Left ventricle myocardium inferior (tissue), 1 donor: ENCODE measurements at regions not wholly inside any gene's neighbourhood (a gene's known extent, or its start where the extent isn't known, plus 50 kb on each side); places are given as distances from the start of the nearest gene placed in this dataset.

ENCODE experiments used
- DNase-seq: peaks from one replicate; pipeline ENCODE4 v3.0.0-alpha.2; 2020
- H3K27ac ChIP-seq: fragments of 200-600 bp; replicated peaks from 2 replicates; pipeline ENCODE4 v1.8.0; 2021
- H3K27me3 ChIP-seq: fragments of 200-600 bp; 2 replicates; pipeline ENCODE4 v1.8.0; 2021; ENCODE audit warnings: low read depth
- H3K36me3 ChIP-seq: fragments of 200-600 bp; 2 replicates; pipeline ENCODE4 v1.8.0; 2021
- H3K4me1 ChIP-seq: fragments of 200-600 bp; 2 replicates; pipeline ENCODE4 v1.8.0; 2021
- H3K4me3 ChIP-seq: fragments of 200-600 bp; 2 replicates; pipeline ENCODE4 v1.8.0; 2021; ENCODE audit warnings: mild to moderate bottlenecking, moderate library complexity
- H3K9me3 ChIP-seq: fragments of 200-600 bp; replicated peaks from 2 replicates; pipeline ENCODE4 v1.8.0; 2021
- intact Hi-C: fragments of 100-400 bp; cut with micrococcal nuclease; formaldehyde crosslinking; loops from one replicate; pipeline ENCODE4 v1.11.0; 2022
- TF ChIP-seq, protein P1 (sequence below): fragments of 200-600 bp; IDR thresholded peaks from 2 replicates; pipeline ENCODE4 v1.8.0; 2021; ENCODE audit warnings: antibody characterized with exemption, mild to moderate bottlenecking, borderline replicate concordance
- donor health status: DM: no; HTN: yes; CAD: no; lungs with severe emphysema.

- intact Hi-C loops, result no loop called here
- H3K9me3 ChIP-seq, result no peaks in the 10 kb centered on the region
- H3K36me3 ChIP-seq, result no peaks in the 10 kb centered on the region
- H3K4me1 ChIP-seq, result no peaks in the 10 kb centered on the region
- DNase-seq, result no peak
- no peak overlapping the region for H3K27ac ChIP-seq
- peaks cover 86% of the 10 kb centered on the region for H3K27me3 ChIP-seq
- H3K4me3 ChIP-seq, result no peak overlapping the region
- TF ChIP-seq, protein P1, sequence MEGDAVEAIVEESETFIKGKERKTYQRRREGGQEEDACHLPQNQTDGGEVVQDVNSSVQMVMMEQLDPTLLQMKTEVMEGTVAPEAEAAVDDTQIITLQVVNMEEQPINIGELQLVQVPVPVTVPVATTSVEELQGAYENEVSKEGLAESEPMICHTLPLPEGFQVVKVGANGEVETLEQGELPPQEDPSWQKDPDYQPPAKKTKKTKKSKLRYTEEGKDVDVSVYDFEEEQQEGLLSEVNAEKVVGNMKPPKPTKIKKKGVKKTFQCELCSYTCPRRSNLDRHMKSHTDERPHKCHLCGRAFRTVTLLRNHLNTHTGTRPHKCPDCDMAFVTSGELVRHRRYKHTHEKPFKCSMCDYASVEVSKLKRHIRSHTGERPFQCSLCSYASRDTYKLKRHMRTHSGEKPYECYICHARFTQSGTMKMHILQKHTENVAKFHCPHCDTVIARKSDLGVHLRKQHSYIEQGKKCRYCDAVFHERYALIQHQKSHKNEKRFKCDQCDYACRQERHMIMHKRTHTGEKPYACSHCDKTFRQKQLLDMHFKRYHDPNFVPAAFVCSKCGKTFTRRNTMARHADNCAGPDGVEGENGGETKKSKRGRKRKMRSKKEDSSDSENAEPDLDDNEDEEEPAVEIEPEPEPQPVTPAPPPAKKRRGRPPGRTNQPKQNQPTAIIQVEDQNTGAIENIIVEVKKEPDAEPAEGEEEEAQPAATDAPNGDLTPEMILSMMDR, result no peak
Measured at GRCh38 chr17:73976676-73977521, 226.6 kb upstream of the RPL38 start.

DNA sequence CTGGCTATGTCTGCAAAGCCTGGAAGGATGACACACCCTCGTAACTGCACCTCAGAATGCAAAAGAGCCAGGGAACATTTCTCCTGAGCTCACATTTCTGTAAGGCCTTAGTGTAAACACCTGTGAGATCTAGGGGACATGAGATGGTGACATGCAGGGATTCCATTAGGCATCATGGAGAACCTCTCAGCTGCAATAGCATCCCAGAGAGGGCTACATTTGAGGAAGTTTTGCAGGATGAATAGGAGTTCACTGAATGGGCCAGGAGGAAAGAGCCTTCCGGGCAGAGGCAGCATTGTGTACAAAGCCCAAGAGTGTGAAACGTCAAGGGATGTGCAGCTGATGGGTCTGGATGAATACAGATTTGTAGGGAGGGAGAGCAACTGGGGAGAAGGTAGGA is 223.0 kb upstream of the RPL38 start:
- no peaks in the 10 kb centered on the region for H3K9me3 ChIP-seq
- TF ChIP-seq, protein P1, result no peak
- no peak overlapping the region for H3K27ac ChIP-seq
- H3K27me3 ChIP-seq, result peaks cover 90% of the 10 kb centered on the region
- H3K4me1 ChIP-seq, result no peaks in the 10 kb centered on the region
- intact Hi-C loops, result no loop called here
- no peak for DNase-seq
- H3K4me3 ChIP-seq, result no peak overlapping the region
- no peaks in the 10 kb centered on the region for H3K36me3 ChIP-seq

GRCh38 chr17:73982871-73983270 is 220.6 kb upstream of the RPL38 start:
- TF ChIP-seq, protein P1, result no peak
- intact Hi-C loops, result no loop called here
- DNase-seq, result no peak
- peaks cover 95% of the 10 kb centered on the region for H3K27me3 ChIP-seq
- H3K9me3 ChIP-seq, result no peaks in the 10 kb centered on the region
- H3K4me1 ChIP-seq, result no peaks in the 10 kb centered on the region
- no peaks in the 10 kb centered on the region for H3K36me3 ChIP-seq
- no peak overlapping the region for H3K27ac ChIP-seq
- H3K4me3 ChIP-seq, result no peak overlapping the region

- H3K27me3 ChIP-seq, result peaks cover 95% of the 10 kb centered on the region
Measured at GRCh38 chr17:73983621-73984400, 219.7 kb upstream of the RPL38 start.

DNA sequence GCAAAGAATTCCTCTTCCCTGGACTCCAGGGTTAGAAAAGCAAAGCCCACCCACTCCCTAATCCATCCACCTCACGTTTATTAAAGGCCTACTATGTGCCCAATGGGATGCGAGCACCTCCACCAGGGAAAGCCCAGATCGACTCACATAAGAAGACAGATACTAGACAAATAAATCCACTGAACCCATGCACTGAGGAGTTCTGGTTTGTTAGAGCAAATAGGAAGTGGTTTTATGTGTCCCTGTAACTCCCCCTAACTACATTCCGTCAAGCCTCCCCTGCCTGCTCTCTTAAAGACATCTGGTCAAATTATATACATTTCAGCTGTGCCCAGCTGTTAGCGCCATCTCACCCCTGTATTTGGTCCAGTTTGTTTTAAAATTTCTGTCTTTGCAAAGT is 218.5 kb upstream of the RPL38 start:
- H3K27ac ChIP-seq, result no peak overlapping the region
- intact Hi-C loops, result no loop called here
- DNase-seq, result no peak

More at GRCh38 chr17:73983621-73984400, 219.7 kb upstream of the RPL38 start:
- DNase-seq, result no peak
- H3K27ac ChIP-seq, result no peak overlapping the region
- intact Hi-C loops, result no loop called here
- TF ChIP-seq, protein P1, result no peak
- H3K36me3 ChIP-seq, result no peaks in the 10 kb centered on the region
- no peak overlapping the region for H3K4me3 ChIP-seq
- H3K4me1 ChIP-seq, result no peaks in the 10 kb centered on the region
- H3K9me3 ChIP-seq, result no peaks in the 10 kb centered on the region

More for the DNA sequence above, 218.5 kb upstream of the RPL38 start:
- Histone ChIP-seq H3K9me3 (no peaks in the 10 kb centered on the region), H3K27me3 (peaks cover 95% of the 10 kb centered on the region), H3K4me1 (no peaks in the 10 kb centered on the region), H3K36me3 (no peaks in the 10 kb centered on the region), H3K4me3 (no peak overlapping the region)
- TF ChIP-seq, protein P1, result no peak
